GM12892 (cell line): ENCODE measurements at regions not wholly inside any gene's neighbourhood (a gene's known extent, or its start where the extent isn't known, plus 50 kb on each side); places are given as distances from the start of the nearest gene placed in this dataset.

Source experiments
- POLR2A ChIP-seq: IDR thresholded peaks from 2 replicates; pipeline ENCODE4 v1.6.1; 2011; ENCODE audit warnings: low read depth, low read length, control low read depth
- TAF1 ChIP-seq: IDR thresholded peaks from 2 replicates; pipeline ENCODE4 v1.6.1; 2011; ENCODE audit warnings: low read depth, mild to moderate bottlenecking, control low read depth, low read length, borderline replicate concordance

GRCh38 chr12:126383506-126383905 is 1318.3 kb downstream of the AACS start:
- no peak for TF ChIP-seq POLR2A
- TF ChIP-seq TAF1: no peak
